Karpas-422 (cell line): ENCODE measurements at regions not wholly inside any gene's neighbourhood (a gene's known extent, or its start where the extent isn't known, plus 50 kb on each side); places are given as distances from the start of the nearest gene placed in this dataset.
"Not testable (repeated sequence)": the region's sequence is repeated elsewhere in the genome, so short reads cannot be mapped to it uniquely, and the experiment has no call there.

Source experiments
- DNase-seq: peaks from one replicate; pipeline ENCODE4 v3.0.0-alpha.2; 2015
- H2AFZ ChIP-seq: fragments of 200-600 bp; sonication (generic); 2 replicates; pipeline ENCODE4 v1.6.1; 2014; ENCODE audit warnings: antibody characterized with exemption, low read length, mixed read lengths
- H3K27ac ChIP-seq: fragments of 200-600 bp; sonication (generic); 2 replicates; pipeline ENCODE4 v1.5.1; 2014; ENCODE audit warnings: mild to moderate bottlenecking, low read length, moderate library complexity
- H3K27me3 ChIP-seq: fragments of 200-600 bp; sonication (generic); 2 replicates; pipeline ENCODE4 v1.6.1; 2014; ENCODE audit warnings: low read length, mixed read lengths
- H3K36me3 ChIP-seq: fragments of 200-600 bp; sonication (generic); 2 replicates; pipeline ENCODE4 v1.6.1; 2014; ENCODE audit warnings: low read length, mixed read lengths; ENCODE audit not compliant: insufficient read depth
- H3K4me1 ChIP-seq: fragments of 200-600 bp; sonication (generic); 2 replicates; pipeline ENCODE4 v1.6.1; 2014; ENCODE audit warnings: mild to moderate bottlenecking, low read length, mixed read lengths
- H3K4me2 ChIP-seq: fragments of 200-600 bp; sonication (generic); 2 replicates; pipeline ENCODE4 v1.6.1; 2014; ENCODE audit warnings: low read length, low read depth, mild to moderate bottlenecking; ENCODE audit not compliant: poor library complexity, severe bottlenecking
- H3K4me3 ChIP-seq: fragments of 200-600 bp; sonication (generic); 2 replicates; pipeline ENCODE4 v1.5.1; 2014; ENCODE audit warnings: mild to moderate bottlenecking, antibody characterized with exemption, low read length, mixed read lengths
- H3K79me2 ChIP-seq: fragments of 200-600 bp; sonication (generic); 2 replicates; pipeline ENCODE4 v1.6.1; 2014; ENCODE audit warnings: mild to moderate bottlenecking, low read length, mixed read lengths
- H3K9ac ChIP-seq: fragments of 200-600 bp; sonication (generic); 2 replicates; pipeline ENCODE4 v1.6.0; 2014; ENCODE audit warnings: low read length
- H3K9me2 ChIP-seq: fragments of 200-600 bp; sonication (generic), shearing (Covaris generic); replicated peaks from 2 replicates; pipeline ENCODE4 v1.6.0; 2014; ENCODE audit warnings: mild to moderate bottlenecking, low read length, moderate library complexity; ENCODE audit not compliant: insufficient read depth
- H3K9me3 ChIP-seq: fragments of 300-700, 200-600 bp; sonication (generic); 2 replicates; pipeline ENCODE4 v1.6.1; 2014; ENCODE audit warnings: low read length, mixed read lengths
- H4K20me1 ChIP-seq: fragments of 200-600 bp; sonication (generic); 2 replicates; pipeline ENCODE4 v1.6.1; 2014; ENCODE audit warnings: mild to moderate bottlenecking, antibody characterized with exemption, low read length, low read depth; ENCODE audit not compliant: insufficient read depth

DNA sequence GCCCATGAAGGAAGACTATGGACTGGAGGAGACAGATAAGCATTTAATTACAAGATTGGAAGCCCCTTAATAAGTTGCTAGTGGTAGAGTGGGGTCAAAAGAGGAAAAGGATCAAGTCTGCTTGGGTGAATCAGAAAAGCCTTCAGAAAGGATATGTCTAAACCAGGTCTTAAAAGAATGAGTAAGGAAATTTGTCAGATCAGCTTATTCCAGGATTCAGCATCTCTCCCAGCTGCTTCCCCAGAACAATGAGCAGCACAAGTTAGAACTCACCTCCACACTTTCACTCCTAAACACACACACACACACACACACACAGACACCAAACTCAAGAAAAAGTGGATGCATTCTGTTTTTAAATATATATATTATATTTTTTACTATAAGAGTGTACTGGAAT, 166.5 kb downstream of the CPEB2 start:
- Histone ChIP-seq H3K4me1 (no peaks in the 10 kb centered on the region), H4K20me1 (no peaks in the 10 kb centered on the region), H3K79me2 (no peaks in the 10 kb centered on the region), H3K9me2 (no peaks in the 10 kb centered on the region), H2AFZ (no peak overlapping the region), H3K4me2 (no peak overlapping the region), H3K9ac (no peak overlapping the region), H3K27ac (no peak overlapping the region), H3K9me3 (no peaks in the 10 kb centered on the region), H3K4me3 (no peak overlapping the region), H3K36me3 (no peaks in the 10 kb centered on the region), H3K27me3 (no peaks in the 10 kb centered on the region)
- no peak for DNase-seq

DNA sequence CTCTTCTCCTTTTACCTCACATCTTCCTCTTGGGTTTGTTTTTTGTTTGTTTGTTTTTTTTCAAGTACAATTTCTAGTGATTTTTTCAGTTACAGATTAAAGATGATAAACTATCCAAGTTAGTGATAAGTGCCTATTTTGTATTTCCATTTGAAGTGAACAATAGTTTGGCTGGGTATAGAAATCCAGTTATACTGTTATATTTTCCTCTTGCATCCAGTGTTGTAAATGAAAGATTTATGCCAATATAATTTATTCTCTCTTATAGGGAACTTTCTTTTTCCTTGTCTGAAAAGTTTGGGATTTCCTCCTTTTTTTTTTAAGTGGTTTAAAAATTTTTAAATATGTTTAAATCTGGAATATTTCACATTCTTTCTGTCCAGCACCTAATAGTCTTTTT, 169.4 kb downstream of the CPEB2 start:
- H3K79me2 ChIP-seq, result no peaks in the 10 kb centered on the region
- no peak overlapping the region for H3K4me3 ChIP-seq
- no peaks in the 10 kb centered on the region for H3K9me3 ChIP-seq
- H3K9ac ChIP-seq, result no peak overlapping the region
- no peaks in the 10 kb centered on the region for H3K36me3 ChIP-seq
- H3K9me2 ChIP-seq, result no peaks in the 10 kb centered on the region
- H4K20me1 ChIP-seq, result no peaks in the 10 kb centered on the region
- no peak for DNase-seq
- no peaks in the 10 kb centered on the region for H3K27me3 ChIP-seq
- no peaks in the 10 kb centered on the region for H3K4me1 ChIP-seq
- H3K4me2 ChIP-seq, result no peak overlapping the region
- H3K27ac ChIP-seq, result no peak overlapping the region
- no peak overlapping the region for H2AFZ ChIP-seq

DNA sequence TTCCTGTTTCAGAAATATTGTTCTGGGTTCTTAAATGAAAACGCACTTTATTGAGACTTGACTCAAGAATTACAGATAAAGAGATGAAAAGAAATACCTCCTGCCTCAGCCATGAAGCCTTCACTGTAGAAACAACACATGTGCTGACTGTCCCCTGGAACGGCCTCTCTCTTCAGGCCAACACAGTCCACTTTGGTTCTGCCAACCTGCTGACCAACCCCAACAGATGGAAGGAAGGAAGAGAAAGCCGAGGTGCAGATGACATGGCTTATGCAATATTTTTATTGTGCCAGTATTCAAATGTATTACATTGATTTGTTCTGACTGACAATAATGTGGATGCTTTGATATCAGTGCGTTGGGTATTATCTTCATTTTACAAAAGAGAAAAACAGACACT, 171.0 kb downstream of the CPEB2 start:
- Histone ChIP-seq H3K4me1 (no peaks in the 10 kb centered on the region), H4K20me1 (no peaks in the 10 kb centered on the region), H3K9ac (no peak overlapping the region), H3K4me3 (no peak overlapping the region), H3K79me2 (no peaks in the 10 kb centered on the region), H3K36me3 (no peaks in the 10 kb centered on the region), H2AFZ (no peak overlapping the region), H3K9me2 (no peaks in the 10 kb centered on the region), H3K4me2 (no peak overlapping the region), H3K27ac (no peak overlapping the region), H3K27me3 (no peaks in the 10 kb centered on the region), H3K9me3 (no peaks in the 10 kb centered on the region)
- no peak for DNase-seq

DNA sequence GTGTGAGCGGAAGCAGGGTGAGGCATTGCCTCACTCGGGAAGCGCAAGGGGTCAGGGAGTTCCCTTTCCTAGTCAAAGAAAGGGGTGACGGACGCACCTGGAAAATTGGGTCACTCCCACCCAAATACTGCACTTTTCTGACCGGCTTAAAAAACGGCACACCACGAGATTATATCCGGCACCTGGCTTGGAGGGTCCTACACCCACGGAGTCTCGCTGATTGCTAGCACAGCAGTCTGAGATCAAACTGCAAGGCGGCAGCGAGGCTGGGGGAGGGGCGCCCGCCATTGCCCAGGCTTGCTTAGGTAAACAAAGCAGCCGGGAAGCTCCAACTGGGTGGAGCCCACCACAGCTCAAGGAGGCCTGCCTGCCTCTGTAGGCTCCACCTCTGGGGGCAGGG, 171.9 kb downstream of the CPEB2 start:
- not testable (repeated sequence) for H2AFZ ChIP-seq, H3K9me3 ChIP-seq, H3K27me3 ChIP-seq, DNase-seq, H3K79me2 ChIP-seq, H3K4me1 ChIP-seq, H3K9me2 ChIP-seq, H3K4me2 ChIP-seq, H3K36me3 ChIP-seq, H3K4me3 ChIP-seq, H3K27ac ChIP-seq, H4K20me1 ChIP-seq, H3K9ac ChIP-seq

DNA sequence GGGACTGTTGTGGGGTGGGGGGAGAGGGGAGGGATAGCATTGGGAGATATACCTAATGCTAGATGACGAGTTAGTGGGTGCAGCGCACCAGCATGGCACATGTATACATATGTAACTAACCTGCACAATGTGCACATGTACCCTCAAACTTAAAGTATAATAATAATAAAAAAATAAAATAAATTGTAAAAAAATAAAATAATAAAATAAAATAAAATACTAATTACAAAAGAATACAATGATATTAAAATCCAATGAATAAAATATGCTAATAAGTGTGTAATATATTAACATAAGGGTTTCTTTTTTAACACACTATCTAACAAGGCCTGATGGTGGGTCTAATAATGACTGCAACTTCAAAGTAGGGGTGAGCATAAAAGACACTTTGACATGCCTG, 177.6 kb downstream of the CPEB2 start:
- H3K9me3 ChIP-seq, H3K4me2 ChIP-seq, H3K9me2 ChIP-seq, H3K27ac ChIP-seq, H4K20me1 ChIP-seq, H3K4me1 ChIP-seq, H2AFZ ChIP-seq, DNase-seq, H3K79me2 ChIP-seq, H3K27me3 ChIP-seq, H3K4me3 ChIP-seq, H3K36me3 ChIP-seq, H3K9ac ChIP-seq: not testable (repeated sequence)

- Histone ChIP-seq H3K4me1 (no peaks in the 10 kb centered on the region), H3K79me2 (no peaks in the 10 kb centered on the region), H3K4me3 (no peak overlapping the region), H3K27me3 (no peaks in the 10 kb centered on the region), H3K4me2 (no peak overlapping the region), H3K9me3 (no peaks in the 10 kb centered on the region), H3K9ac (no peak overlapping the region), H3K36me3 (no peaks in the 10 kb centered on the region), H3K9me2 (no peaks in the 10 kb centered on the region), H2AFZ (no peak overlapping the region), H3K27ac (no peak overlapping the region), H4K20me1 (no peaks in the 10 kb centered on the region)
- DNase-seq, result no peak
These were observed 180.4 kb downstream of the CPEB2 start for GRCh38 chr4:15182600-15183220.

DNA sequence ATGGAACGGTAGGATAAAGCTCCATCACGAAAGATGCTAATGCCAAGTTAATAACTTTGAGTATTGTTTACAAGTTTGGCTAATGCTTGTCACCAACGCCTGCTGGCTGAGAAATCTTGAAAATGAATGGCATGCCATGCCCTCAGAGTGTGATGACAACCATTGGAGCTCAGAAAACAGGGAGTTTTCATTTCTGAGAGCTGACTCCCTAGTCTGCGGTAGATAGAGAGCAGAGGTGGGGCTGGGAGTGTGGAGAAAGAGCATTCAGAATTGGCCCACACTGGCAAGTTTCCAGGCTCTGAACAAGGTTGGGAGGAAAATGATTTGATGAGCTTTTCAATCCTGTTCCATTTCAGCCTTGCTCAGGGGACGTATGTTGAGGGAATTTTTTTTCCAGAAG, 183.9 kb downstream of the CPEB2 start:
- Histone ChIP-seq H3K4me3 (no peak overlapping the region), H3K4me1 (no peaks in the 10 kb centered on the region), H2AFZ (no peak overlapping the region), H4K20me1 (no peaks in the 10 kb centered on the region), H3K9me2 (no peaks in the 10 kb centered on the region), H3K27ac (no peak overlapping the region), H3K9ac (no peak overlapping the region), H3K27me3 (no peaks in the 10 kb centered on the region), H3K9me3 (no peaks in the 10 kb centered on the region), H3K36me3 (no peaks in the 10 kb centered on the region), H3K4me2 (no peak overlapping the region), H3K79me2 (no peaks in the 10 kb centered on the region)
- no peak for DNase-seq

- Histone ChIP-seq H3K36me3 (no peaks in the 10 kb centered on the region), H3K79me2 (no peaks in the 10 kb centered on the region), H3K9me3 (no peaks in the 10 kb centered on the region), H3K9me2 (no peaks in the 10 kb centered on the region), H3K4me1 (no peaks in the 10 kb centered on the region), H3K4me3 (no peak overlapping the region), H4K20me1 (no peaks in the 10 kb centered on the region), H3K9ac (no peak overlapping the region), H2AFZ (no peak overlapping the region), H3K4me2 (no peak overlapping the region), H3K27me3 (no peaks in the 10 kb centered on the region), H3K27ac (no peak overlapping the region)
- no peak for DNase-seq
These were observed 184.5 kb downstream of the CPEB2 start for GRCh38 chr4:15186806-15187205.
